Esophagus muscularis mucosa (tissue), 3 donors: ENCODE measurements at regions not wholly inside any gene's neighbourhood (a gene's known extent, or its start where the extent isn't known, plus 50 kb on each side); places are given as distances from the start of the nearest gene placed in this dataset.

ENCODE experiments used
- CTCF ChIP-seq, 3 experiments: fragments of 200-600 bp in 2 of 3; fragments of 450-650 bp in 1 of 3; sonication (generic) in 2 of 3; IDR thresholded peaks; one replicate each; pipeline ENCODE4 v1.5.1; 2017 to 2019; ENCODE audit warnings: antibody characterized with exemption in 3 of 3, mild to moderate bottlenecking in 2 of 3, moderate library complexity in 1 of 3
- POLR2A ChIP-seq: fragments of 450-650 bp; IDR thresholded peaks from one replicate; pipeline ENCODE4 v1.6.1; 2017; ENCODE audit warnings: antibody characterized with exemption, moderate library complexity, mild to moderate bottlenecking, low read depth

- TF ChIP-seq CTCF (IDR thresholded peaks at IDR 0.05) = no peak
- no peak for TF ChIP-seq POLR2A
These were observed 80.9 kb upstream of the ISL1 start for GRCh38 chr5:51302343-51302742.
